Fibroblast of lung (primary cell): ENCODE measurements at regions not wholly inside any gene's neighbourhood (a gene's known extent, or its start where the extent isn't known, plus 50 kb on each side); places are given as distances from the start of the nearest gene placed in this dataset.
"Not testable (repeated sequence)": the region's sequence is repeated elsewhere in the genome, so short reads cannot be mapped to it uniquely, and the experiment has no call there.

Source experiments
- DNase-seq, 2 donors: peaks; one replicate each; pipeline versions ENCODE4 v3.0.0 to v3.0.0-alpha.2; 2010; ENCODE audit warnings: low read depth in 2 of 2
- H2AFZ ChIP-seq: 2 replicates; pipeline ENCODE4 v1.5.1; 2012; ENCODE audit warnings: low read length, control low read depth, inconsistent platforms
- H3K27ac ChIP-seq: 2 replicates; pipeline ENCODE4 v1.5.1; 2011; ENCODE audit warnings: low read length, control low read depth; ENCODE audit not compliant: insufficient read depth
- H3K27me3 ChIP-seq: 2 replicates; pipeline ENCODE4 v1.5.1; 2011; ENCODE audit warnings: mild to moderate bottlenecking, low read length; ENCODE audit not compliant: control insufficient read depth, insufficient read depth
- H3K36me3 ChIP-seq: 2 replicates; pipeline ENCODE4 v1.5.1; 2011; ENCODE audit warnings: low read length; ENCODE audit not compliant: control insufficient read depth, insufficient read depth
- H3K4me1 ChIP-seq: 2 replicates; pipeline ENCODE4 v1.5.1; 2011; ENCODE audit warnings: low read length; ENCODE audit not compliant: control insufficient read depth, insufficient read depth; ENCODE audit errors: extremely low read depth
- H3K4me2 ChIP-seq: 2 replicates; pipeline ENCODE4 v1.5.1; 2011; ENCODE audit warnings: low read length, control low read depth; ENCODE audit not compliant: insufficient read depth; ENCODE audit errors: extremely low read depth
- H3K4me3 ChIP-seq, 4 experiments: fragments of 200-600 bp in 1 of 4; sonication (generic) in 1 of 4; replicated peaks in 1 of 4; 2 replicates each; pipeline ENCODE4 v1.5.1; 2011 to 2016; ENCODE audit warnings: low read length in 4 of 4, low read depth in 3 of 4, mild to moderate bottlenecking in 3 of 4, control low read depth in 2 of 4, inconsistent platforms in 1 of 4, mixed read lengths in 1 of 4; ENCODE audit not compliant: insufficient read depth in 1 of 4; ENCODE audit errors: control extremely low read depth in 1 of 4
- H3K79me2 ChIP-seq: 2 replicates; pipeline ENCODE4 v1.5.1; 2012; ENCODE audit warnings: mild to moderate bottlenecking, low read length, inconsistent platforms; ENCODE audit not compliant: control insufficient read depth, insufficient read depth
- H3K9ac ChIP-seq: 2 replicates; pipeline ENCODE4 v1.5.1; 2011; ENCODE audit warnings: mild to moderate bottlenecking, low read length, control low read depth; ENCODE audit not compliant: insufficient read depth
- H3K9me3 ChIP-seq: 2 replicates; pipeline ENCODE4 v1.5.1; 2012; ENCODE audit warnings: low read depth, low read length; ENCODE audit not compliant: control insufficient read depth, insufficient read depth
- H4K20me1 ChIP-seq: 2 replicates; pipeline ENCODE4 v1.5.1; 2011; ENCODE audit warnings: low read length; ENCODE audit not compliant: control insufficient read depth, insufficient read depth; ENCODE audit errors: extremely low read depth
- CTCF ChIP-seq, 2 donors: IDR thresholded peaks in 1 of 2; conservative IDR thresholded peaks in 1 of 2; 1 replicate in 1 of 2; 2 replicates in 1 of 2; pipeline ENCODE4 v1.5.1; 2011 to 2012; ENCODE audit warnings: low read length in 2 of 2, control low read depth in 1 of 2, inconsistent platforms in 1 of 2, low read depth in 1 of 2, mild to moderate bottlenecking in 1 of 2
- EZH2 ChIP-seq: IDR thresholded peaks from 2 replicates; pipeline ENCODE4 v1.5.1; 2012; ENCODE audit warnings: low read length, control low read depth, mild to moderate bottlenecking; ENCODE audit errors: missing control alignments

- TF ChIP-seq EZH2 (no peak), CTCF (conservative IDR thresholded peaks at IDR 0.05 in 1 of 2, IDR thresholded peaks at IDR 0.05 in 1 of 2; ENCODE audit: low read depth in 1 of 2, low read length in 2 of 2) (no peak)
- Histone ChIP-seq H3K4me3 (no peak overlapping the region), H2AFZ (no peak overlapping the region), H4K20me1 (no peaks in the 10 kb centered on the region), H3K4me1 (no peaks in the 10 kb centered on the region), H3K4me2 (no peak overlapping the region), H3K36me3 (no peaks in the 10 kb centered on the region), H3K27me3 (no peaks in the 10 kb centered on the region), H3K79me2 (no peaks in the 10 kb centered on the region), H3K9ac (no peak overlapping the region), H3K27ac (no peak overlapping the region), H3K9me3 (no peaks in the 10 kb centered on the region)
- no peak for DNase-seq
Measured at GRCh38 chr3:140883428-140884040, 58.1 kb upstream of the SLC25A36 start.

- not testable (repeated sequence) for H4K20me1 ChIP-seq, H3K79me2 ChIP-seq, H3K9me3 ChIP-seq, H3K4me2 ChIP-seq, H3K4me3 ChIP-seq, H2AFZ ChIP-seq, H3K36me3 ChIP-seq, H3K27ac ChIP-seq, H3K27me3 ChIP-seq, H3K4me1 ChIP-seq, DNase-seq, H3K9ac ChIP-seq
Measured at GRCh38 chr3:140885697-140886096, 55.9 kb upstream of the SLC25A36 start.
